HG02885 (cell line): ENCODE measurements at regions not wholly inside any gene's neighbourhood (a gene's known extent, or its start where the extent isn't known, plus 50 kb on each side); places are given as distances from the start of the nearest gene placed in this dataset.

Experiments
- ATAC-seq: cut with Tn5 transposase; IDR thresholded peaks from one replicate; pipeline ENCODE4 v1.9.1; 2021; ENCODE audit warnings: mild to moderate bottlenecking; ENCODE audit not compliant: unreplicated experiment, poor library complexity

GRCh38 chr1:188423073-188423472 is 1594.3 kb downstream of the PLA2G4A start:
- no peak for ATAC-seq

GRCh38 chr1:188424176-188424575 is 1595.4 kb downstream of the PLA2G4A start:
- ATAC-seq = no peak

DNA sequence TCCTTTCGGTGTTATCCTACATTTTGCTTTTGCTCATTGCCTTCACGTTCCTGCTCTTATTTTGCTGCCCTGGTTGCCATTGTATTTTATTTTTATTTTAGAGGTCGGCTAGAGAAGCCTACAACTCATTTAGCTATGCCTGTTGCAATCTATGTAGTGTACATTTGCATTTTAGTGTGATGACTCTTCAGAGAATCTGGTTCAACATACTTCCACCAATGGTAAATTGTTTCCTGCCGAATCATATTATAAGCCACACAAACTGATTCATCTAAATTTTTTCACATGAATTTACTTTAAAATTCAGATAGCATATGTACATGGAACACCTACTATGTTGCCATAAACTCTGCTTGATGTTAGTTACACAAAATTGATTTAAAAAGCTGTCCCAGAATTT is 1596.9 kb downstream of the PLA2G4A start:
- no peak for ATAC-seq

DNA sequence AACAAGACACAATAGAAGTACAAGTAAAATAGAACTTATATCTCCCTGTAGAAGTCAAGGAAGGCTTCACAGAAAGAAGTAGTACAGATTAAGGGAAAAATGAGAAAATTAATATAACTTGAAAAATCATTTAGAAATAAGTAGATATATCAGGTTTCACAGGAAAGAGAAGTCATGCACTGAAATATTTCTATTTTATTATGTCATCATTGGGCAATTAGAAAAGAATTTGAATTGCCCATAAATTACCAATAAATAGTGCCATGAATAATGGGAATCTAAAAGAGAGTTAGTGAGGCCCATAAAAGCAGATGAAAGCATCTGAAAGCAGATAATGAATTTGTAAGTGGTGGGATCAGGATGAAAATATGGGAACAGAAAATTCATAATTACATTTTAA is 1597.8 kb downstream of the PLA2G4A start:
- ATAC-seq = no peak

DNA sequence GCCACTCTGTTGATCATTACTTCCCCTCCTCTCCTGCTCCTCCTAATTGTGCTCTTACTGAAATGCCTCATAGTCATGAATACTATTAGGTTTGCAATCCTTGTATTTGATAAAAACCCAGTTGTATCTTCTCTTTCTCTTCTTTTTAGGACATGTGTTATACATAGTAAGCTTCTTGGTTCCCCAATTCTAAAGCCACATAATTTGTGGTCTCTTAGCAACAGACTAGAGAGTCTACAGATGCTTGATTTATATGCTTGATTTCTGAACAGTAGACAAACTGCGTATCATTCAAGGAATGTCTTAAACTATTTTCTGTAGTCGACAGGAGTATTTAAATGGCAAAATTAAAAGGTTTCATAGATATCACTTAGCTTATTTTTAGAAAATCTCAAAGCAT is 1598.9 kb downstream of the PLA2G4A start:
- no peak for ATAC-seq

- no peak for ATAC-seq
Measured at GRCh38 chr1:188429386-188429785, 1600.6 kb downstream of the PLA2G4A start.

- ATAC-seq = no peak
Measured at GRCh38 chr1:188432427-188432826, 1603.7 kb downstream of the PLA2G4A start.

GRCh38 chr1:188433425-188433824 is 1604.7 kb downstream of the PLA2G4A start:
- no peak for ATAC-seq

GRCh38 chr1:188444526-188444925 is 1615.8 kb downstream of the PLA2G4A start:
- no peak for ATAC-seq

DNA sequence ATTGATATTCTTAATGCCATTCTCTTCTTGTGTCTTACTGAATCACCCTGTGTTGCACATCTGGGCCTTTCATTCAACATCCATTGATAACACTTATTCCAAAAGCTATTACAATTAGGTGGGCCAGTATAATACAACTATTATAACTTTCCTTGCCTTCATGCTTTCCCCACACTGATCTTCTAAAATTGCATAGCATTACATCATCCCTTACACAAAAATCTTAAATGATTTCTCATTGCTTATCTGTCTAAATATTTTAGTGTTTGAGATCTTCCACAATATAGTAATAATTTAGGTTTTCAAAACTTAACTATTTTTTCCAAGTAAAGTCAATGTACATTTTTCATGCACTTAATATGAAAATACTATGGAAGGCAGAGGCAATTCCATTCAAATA is 1634.1 kb downstream of the PLA2G4A start:
- ATAC-seq = no peak

- no peak for ATAC-seq
Measured at GRCh38 chr1:188463919-188464318, 1635.2 kb downstream of the PLA2G4A start.

DNA sequence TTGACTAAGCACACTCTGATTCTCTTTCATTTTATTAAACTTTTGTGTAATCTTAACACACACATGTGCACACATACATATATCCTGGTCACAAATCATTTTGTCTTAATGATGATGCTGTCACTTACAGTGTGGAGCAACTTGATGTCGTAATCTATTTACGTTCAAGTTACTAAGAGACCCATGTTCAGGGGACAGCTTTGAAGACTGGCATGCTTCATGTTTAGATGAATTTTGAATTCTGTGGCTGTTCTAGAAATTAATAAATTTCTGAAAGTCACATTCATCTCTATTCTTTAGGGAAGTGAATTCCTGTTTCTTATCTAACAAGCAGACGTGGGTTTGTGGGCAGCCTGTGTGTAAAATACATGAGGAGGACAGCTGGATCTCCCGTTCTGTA is 1637.8 kb downstream of the PLA2G4A start:
- ATAC-seq = no peak

DNA sequence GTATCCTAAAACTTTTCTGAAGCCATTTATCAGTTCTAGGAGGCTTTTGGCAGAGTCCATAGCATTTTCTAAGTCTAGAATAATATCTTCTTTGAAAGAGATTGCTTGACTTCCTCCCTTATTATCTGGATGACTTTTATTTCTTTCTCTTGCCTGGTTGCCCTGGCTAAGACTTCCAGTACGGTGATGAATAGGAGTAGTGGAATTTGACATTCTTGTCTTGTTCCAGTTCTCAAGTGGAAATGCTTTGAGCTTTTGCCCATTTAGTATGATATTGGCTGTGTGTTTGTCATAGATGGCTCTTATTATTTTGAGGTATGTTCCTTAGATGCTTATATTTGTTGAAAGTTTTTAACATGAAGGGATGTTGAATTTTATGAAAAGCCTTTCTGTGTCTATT is 1647.9 kb downstream of the PLA2G4A start:
- no peak for ATAC-seq

DNA sequence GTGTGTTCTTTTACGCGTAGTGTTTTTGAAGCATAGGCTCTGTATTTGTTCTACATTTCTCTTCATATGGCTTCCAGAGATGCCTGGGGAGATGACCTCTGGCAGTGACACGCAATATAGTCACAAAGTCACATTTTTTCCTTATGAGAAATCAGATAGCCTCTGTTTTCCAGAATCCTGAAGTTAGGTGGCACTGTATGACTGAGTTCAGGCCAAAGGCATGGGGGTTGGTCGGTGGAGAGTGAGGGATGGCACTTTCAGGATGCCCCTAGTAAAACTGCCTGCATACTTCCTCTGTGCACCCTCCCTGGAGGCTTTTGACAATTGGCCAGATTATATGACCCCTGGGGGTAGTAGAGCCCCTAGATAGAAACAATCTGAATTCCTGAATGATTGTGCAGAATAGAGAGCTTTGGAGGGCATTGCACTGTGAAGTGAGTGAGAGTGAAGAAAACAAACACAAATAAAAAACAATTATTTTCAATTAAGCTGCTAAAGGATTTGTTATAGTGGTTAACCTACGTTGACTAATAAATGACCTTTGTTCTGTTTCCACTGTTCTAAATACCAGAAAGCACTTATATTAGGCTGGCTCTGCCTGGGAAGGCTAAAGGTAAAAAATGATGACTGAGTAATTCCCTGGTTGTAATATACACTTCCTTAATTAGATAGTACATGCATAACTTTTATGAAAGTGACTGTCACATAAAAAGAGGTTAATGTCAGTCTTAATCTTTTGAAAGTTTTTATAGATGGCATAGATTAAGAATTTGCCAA is 1660.8 kb downstream of the PLA2G4A start:
- ATAC-seq = no peak

- ATAC-seq = no peak
Measured at GRCh38 chr1:188496506-188496905, 1667.8 kb downstream of the PLA2G4A start.

DNA sequence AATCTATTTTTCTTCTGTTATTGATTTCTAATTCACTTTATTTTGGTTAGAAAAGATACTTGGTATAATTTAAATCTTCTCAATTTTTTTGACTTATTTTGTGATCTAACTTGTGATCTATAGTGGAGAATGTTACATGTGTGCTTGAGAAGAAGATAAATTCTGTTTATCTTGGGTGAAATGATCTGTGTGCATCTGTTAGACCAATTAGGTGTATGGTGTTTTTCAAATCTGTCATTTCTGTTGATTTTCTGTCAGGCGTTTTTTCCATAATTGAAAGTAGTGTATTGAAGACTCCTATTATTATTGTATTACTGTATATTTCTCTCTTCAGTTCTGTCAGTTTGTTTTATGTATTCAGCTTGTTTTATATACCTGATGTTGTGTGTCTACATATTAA is 1668.3 kb downstream of the PLA2G4A start:
- ATAC-seq = no peak

- ATAC-seq = no peak
Measured at GRCh38 chr1:188499690-188500089, 1670.9 kb downstream of the PLA2G4A start.

- no peak for ATAC-seq
Measured at GRCh38 chr1:188514917-188515316, 1686.2 kb downstream of the PLA2G4A start.

GRCh38 chr1:188517139-188517538 is 1688.4 kb downstream of the PLA2G4A start:
- no peak for ATAC-seq

- ATAC-seq = no peak
Measured at GRCh38 chr1:188551176-188551575, 1722.4 kb downstream of the PLA2G4A start.

- no peak for ATAC-seq
Measured at GRCh38 chr1:188557053-188557452, 1728.3 kb downstream of the PLA2G4A start.

DNA sequence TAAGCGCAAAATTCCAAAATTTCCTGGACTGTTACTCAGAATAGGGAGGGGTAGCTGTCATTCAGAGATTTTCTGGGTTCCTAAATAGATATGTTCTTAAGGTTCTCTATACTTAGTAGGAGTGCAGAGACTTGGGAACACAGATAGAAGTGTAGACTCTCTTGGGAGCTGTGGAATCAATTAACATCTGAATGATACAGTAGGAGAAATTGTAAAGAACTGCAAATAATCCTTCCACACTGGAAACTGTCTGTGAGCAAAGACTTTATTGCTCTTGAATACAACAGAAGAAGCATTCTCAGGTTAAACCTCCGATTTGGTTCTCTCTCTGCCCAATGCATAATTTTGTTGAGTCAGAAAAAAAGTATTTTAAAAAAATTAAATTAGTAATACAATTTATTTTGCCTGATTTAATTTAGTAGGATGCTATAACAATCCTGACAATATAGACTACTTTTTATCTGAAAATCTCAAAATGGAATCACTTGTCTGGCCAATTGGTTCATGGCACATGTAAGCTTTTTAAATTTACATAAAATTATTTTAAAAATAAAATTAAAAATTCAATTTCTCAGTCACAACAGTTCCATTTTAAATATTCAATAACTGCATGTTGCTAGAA is 1754.3 kb downstream of the PLA2G4A start:
- ATAC-seq = no peak
